H1 (cell line): ENCODE measurements at regions not wholly inside any gene's neighbourhood (a gene's known extent, or its start where the extent isn't known, plus 50 kb on each side); places are given as distances from the start of the nearest gene placed in this dataset.

Experiments
- CHD2 ChIP-seq: IDR thresholded peaks from 2 replicates; pipeline ENCODE4 v1.6.1; 2012; ENCODE audit warnings: low read length, improper control_type of control experiment
- CREB1 ChIP-seq: IDR thresholded peaks from 2 replicates; pipeline ENCODE4 v1.6.1; 2012; ENCODE audit warnings: inconsistent platforms
- CTCF ChIP-seq, 3 experiments: IDR thresholded peaks; 1 replicate in 2 of 3; 2 replicates in 1 of 3; pipeline versions ENCODE4 v1.5.1 to v1.6.1; 2011; ENCODE audit warnings: low read length in 3 of 3, mild to moderate bottlenecking in 3 of 3, inconsistent platforms in 2 of 3, low read depth in 1 of 3, moderate library complexity in 1 of 3; ENCODE audit not compliant: insufficient read depth in 1 of 3; ENCODE audit errors: control extremely low read depth in 1 of 3
- EZH2 ChIP-seq: fragments of 200-600 bp; sonication (generic); IDR thresholded peaks from 2 replicates; pipeline ENCODE4 v1.7.1; 2012; ENCODE audit warnings: low read depth, mild to moderate bottlenecking, moderate library complexity, low read length, inconsistent platforms; ENCODE audit not compliant: severe bottlenecking
- POLR2AphosphoS5 ChIP-seq: IDR thresholded peaks from 2 replicates; pipeline ENCODE4 v1.6.1; 2011; ENCODE audit warnings: low read depth, low read length
- SP1 ChIP-seq: IDR thresholded peaks from 2 replicates; pipeline ENCODE4 v1.6.1; 2011; ENCODE audit warnings: low read depth, low read length
- TEAD4 ChIP-seq: IDR thresholded peaks from 2 replicates; pipeline ENCODE4 v1.6.1; 2012; ENCODE audit warnings: low read depth, low read length, inconsistent platforms, mixed read lengths

GRCh38 chr21:18907076-18907475 lies 503.5 kb upstream of the TMPRSS15 start:
- no peak for TF ChIP-seq POLR2AphosphoS5
- TF ChIP-seq EZH2: no peak
- TF ChIP-seq SP1: no peak
- TF ChIP-seq TEAD4: no peak
- no peak for TF ChIP-seq CTCF (IDR thresholded peaks at IDR 0.05; ENCODE audit: control extremely low read depth in 1 of 3, insufficient read depth in 1 of 3, low read depth in 1 of 3, low read length in 3 of 3)
- no peak for TF ChIP-seq CHD2
- TF ChIP-seq CREB1: no peak
